HCT116 (cell line): ENCODE measurements at regions not wholly inside any gene's neighbourhood (a gene's known extent, or its start where the extent isn't known, plus 50 kb on each side); places are given as distances from the start of the nearest gene placed in this dataset.

Source experiments
- ATAC-seq: fragments of 200-7000 bp; cut with Tn5 transposase; 2 replicates; pipeline ENCODE4 v1.9.1; 2020; ENCODE audit warnings: mild to moderate bottlenecking, moderate library complexity
- BruUV-seq: library from RNA; stranded (reverse); fragments of 400-500 nt; replicated peaks from 2 replicates; lab custom pipeline; 2021; lab: Mats Ljungman, UMichigan
- CTCF ChIA-PET: fragments of 300-600 bp; sonication (Branson Sonifier 250); formaldehyde crosslinking; loops from one replicate; lab custom pipeline; 2021; ENCODE audit warnings: antibody characterized with exemption; lab: Charles Lee
- POLR2A ChIA-PET: fragments of 300-600, 350-600 bp; sonication (Branson Sonifier 250); formaldehyde crosslinking; loops from one replicate; lab custom pipeline; 2021; ENCODE audit warnings: antibody characterized with exemption; lab: Charles Lee
- RAD21 ChIA-PET, 2 experiments: fragments of 300-600 bp; sonication (Branson Sonifier 250); formaldehyde crosslinking; loops; one replicate each; lab custom pipeline; 2023; ENCODE audit warnings: low total read pairs in 2 of 2; ENCODE audit not compliant: uncharacterized antibody in 2 of 2, unreplicated experiment in 2 of 2, low non-redundant PET in 1 of 2; lab: Charles Lee
- DNase-seq: peaks from one replicate; pipeline ENCODE4 v3.0.0-alpha.2; 2010; ENCODE audit warnings: low read depth, low spot score
- H2AFZ ChIP-seq: fragments of 200-600 bp; shearing (Covaris generic), sonication (generic); 2 replicates; pipeline ENCODE4 v1.6.1; 2017; ENCODE audit warnings: low read depth, mixed run types, mixed read lengths, antibody characterized with exemption, low read length; ENCODE audit not compliant: poor library complexity, severe bottlenecking
- H3K27ac ChIP-seq: 2 replicates; pipeline ENCODE4 v1.5.1; 2012; ENCODE audit warnings: low read depth, low read length
- H3K27me3 ChIP-seq: fragments of 200-600 bp; sonication (generic); 2 replicates; pipeline ENCODE4 v1.6.1; 2016; ENCODE audit warnings: mixed run types, low read length, mixed read lengths; ENCODE audit not compliant: insufficient read depth
- H3K36me3 ChIP-seq, 2 experiments: fragments of 200-500 bp in 1 of 2; fragments of 200-600 bp in 1 of 2; sonication (Bioruptor generic) in 1 of 2; sonication (generic) in 1 of 2; 2 replicates each; pipeline versions ENCODE4 v1.5.1 to v1.6.1; 2014 to 2016; ENCODE audit warnings: low read length in 2 of 2, inconsistent platforms in 1 of 2, mixed read lengths in 1 of 2, mixed run types in 1 of 2; ENCODE audit not compliant: insufficient read depth in 2 of 2, control insufficient read depth in 1 of 2
- H3K4me1 ChIP-seq, 2 experiments: fragments of 200-600 bp in 1 of 2; sonication (generic) in 1 of 2; 2 replicates each; pipeline versions ENCODE4 v1.5.1 to v1.6.1; 2012 to 2017; ENCODE audit warnings: low read length in 2 of 2, inconsistent platforms in 1 of 2, mild to moderate bottlenecking in 1 of 2, mixed read lengths in 1 of 2, mixed run types in 1 of 2, moderate library complexity in 1 of 2; ENCODE audit not compliant: insufficient read depth in 2 of 2, control insufficient read depth in 1 of 2
- H3K4me2 ChIP-seq: fragments of 200-600 bp; sonication (generic); 2 replicates; pipeline ENCODE4 v1.6.1; 2017; ENCODE audit warnings: mixed run types, low read length, mixed read lengths
- H3K4me3 ChIP-seq, 2 experiments: fragments of 200-600 bp in 1 of 2; sonication (generic) in 1 of 2; replicated peaks in 1 of 2; 2 replicates each; pipeline ENCODE4 v1.5.1; 2011 to 2016; ENCODE audit warnings: low read length in 2 of 2, control low read depth in 1 of 2, low read depth in 1 of 2, mild to moderate bottlenecking in 1 of 2, mixed read lengths in 1 of 2, mixed run types in 1 of 2
- H3K79me2 ChIP-seq: fragments of 200-600 bp; sonication (generic); 2 replicates; pipeline ENCODE4 v1.6.1; 2017; ENCODE audit warnings: mild to moderate bottlenecking, mixed run types, low read length, moderate library complexity, mixed read lengths; ENCODE audit not compliant: insufficient read depth
- H3K9ac ChIP-seq: fragments of 200-600 bp; sonication (generic); 2 replicates; pipeline ENCODE4 v1.6.1; 2016; ENCODE audit warnings: low read length, mixed read lengths
- H3K9me2 ChIP-seq: fragments of 200-600 bp; sonication (generic), shearing (Covaris generic); 2 replicates; pipeline ENCODE4 v1.6.1; 2017; ENCODE audit warnings: mixed run types, mild to moderate bottlenecking, moderate library complexity; ENCODE audit not compliant: insufficient read depth
- H3K9me3 ChIP-seq, 2 experiments: fragments of 200-500 bp in 1 of 2; fragments of 200-600 bp in 1 of 2; sonication (Bioruptor generic) in 1 of 2; sonication (generic) in 1 of 2; 2 replicates each; pipeline ENCODE4 v1.6.1; 2014 to 2017; ENCODE audit warnings: low read length in 2 of 2, mixed read lengths in 2 of 2, inconsistent platforms in 1 of 2, low read depth in 1 of 2, mild to moderate bottlenecking in 1 of 2, mixed run types in 1 of 2, moderate library complexity in 1 of 2; ENCODE audit not compliant: control insufficient read depth in 1 of 2, insufficient read depth in 1 of 2
- H4K20me1 ChIP-seq: fragments of 200-600 bp; sonication (generic), shearing (Covaris generic); 2 replicates; pipeline ENCODE4 v1.6.1; 2017; ENCODE audit warnings: mixed run types, mild to moderate bottlenecking, moderate library complexity; ENCODE audit not compliant: insufficient read depth
- EGR1 ChIP-seq: IDR thresholded peaks from 2 replicates; pipeline ENCODE4 v1.6.1; 2012; ENCODE audit warnings: low read depth
- EZH2 ChIP-seq: fragments of 200-600 bp; sonication (generic); IDR thresholded peaks from 2 replicates; pipeline ENCODE4 v1.6.1; 2017; ENCODE audit warnings: antibody characterized with exemption, mixed run types
- FOSL1 ChIP-seq: IDR thresholded peaks from 2 replicates; pipeline ENCODE4 v1.6.1; 2012; ENCODE audit warnings: low read depth
- POLR2A ChIP-seq: IDR thresholded peaks from 2 replicates; pipeline ENCODE4 v1.7.0; 2011; ENCODE audit warnings: borderline replicate concordance; ENCODE audit not compliant: insufficient read depth, insufficient read length; ENCODE audit errors: extremely low read depth
- POLR2AphosphoS5 ChIP-seq: IDR thresholded peaks from 2 replicates; pipeline ENCODE4 v1.6.1; 2011; ENCODE audit warnings: mild to moderate bottlenecking, low read depth, low read length, moderate library complexity
- SIN3A ChIP-seq: IDR thresholded peaks from 2 replicates; pipeline ENCODE4 v1.6.1; 2012; ENCODE audit warnings: low read depth
- SP1 ChIP-seq: IDR thresholded peaks from 2 replicates; pipeline ENCODE4 v1.6.1; 2012; ENCODE audit warnings: low read depth
- SRF ChIP-seq: IDR thresholded peaks from 2 replicates; pipeline ENCODE4 v1.6.1; 2012; ENCODE audit warnings: low read depth
- ZNF274 ChIP-seq: fragments of 200-500 bp; sonication (Bioruptor generic); IDR thresholded peaks from 2 replicates; pipeline ENCODE4 v1.6.1; 2014; ENCODE audit warnings: mild to moderate bottlenecking, low read depth, low read length, inconsistent platforms
- intact Hi-C: fragments of 100-400 bp; cut with micrococcal nuclease; formaldehyde crosslinking; loops from 2 replicates; pipeline ENCODE4 v1.10.0; 2022
- TF ChIP-seq, protein P1 (sequence below), 3 experiments: fragments of 200-600 bp in 1 of 3; sonication (generic) in 1 of 3; IDR thresholded peaks in 2 of 3; conservative IDR thresholded peaks in 1 of 3; 2 replicates each; pipeline ENCODE4 v1.5.1; 2012 to 2017; ENCODE audit warnings: low read depth in 2 of 3, low read length in 2 of 3, antibody characterized with exemption in 1 of 3, borderline replicate concordance in 1 of 3, control low read depth in 1 of 3, mild to moderate bottlenecking in 1 of 3, mixed read lengths in 1 of 3, mixed run types in 1 of 3, moderate library complexity in 1 of 3; ENCODE audit not compliant: insufficient read depth in 1 of 3
- TF ChIP-seq, protein P2 (sequence below): IDR thresholded peaks from 2 replicates; pipeline ENCODE4 v1.6.1; 2011; ENCODE audit warnings: mild to moderate bottlenecking, low read length, moderate library complexity; ENCODE audit not compliant: insufficient replicate concordance; ENCODE audit errors: extremely low read depth
- TF ChIP-seq, protein P3 (sequence below): IDR thresholded peaks from 2 replicates; pipeline ENCODE4 v1.6.1; 2012; ENCODE audit warnings: low read depth

DNA sequence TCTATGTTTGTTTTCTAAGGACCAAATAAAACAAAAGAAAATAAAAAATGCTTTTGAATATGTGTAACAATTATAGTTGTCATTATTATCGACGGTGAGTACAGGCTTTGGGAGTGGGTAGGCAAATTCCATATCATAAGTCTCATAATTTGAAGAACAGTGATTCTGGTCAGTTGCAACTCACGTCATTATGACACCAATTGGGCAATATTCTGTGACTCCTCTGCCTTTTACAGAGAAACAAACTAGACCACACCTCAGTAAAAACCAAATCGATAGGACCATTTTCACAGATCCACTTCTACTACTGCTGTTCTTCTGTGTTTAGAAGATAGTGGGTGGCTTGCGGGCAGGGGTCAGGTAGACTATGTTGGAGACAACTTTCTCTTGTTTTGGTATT lies 250.1 kb downstream of the C4orf33 start:
- intact Hi-C loops = no loop called here

DNA sequence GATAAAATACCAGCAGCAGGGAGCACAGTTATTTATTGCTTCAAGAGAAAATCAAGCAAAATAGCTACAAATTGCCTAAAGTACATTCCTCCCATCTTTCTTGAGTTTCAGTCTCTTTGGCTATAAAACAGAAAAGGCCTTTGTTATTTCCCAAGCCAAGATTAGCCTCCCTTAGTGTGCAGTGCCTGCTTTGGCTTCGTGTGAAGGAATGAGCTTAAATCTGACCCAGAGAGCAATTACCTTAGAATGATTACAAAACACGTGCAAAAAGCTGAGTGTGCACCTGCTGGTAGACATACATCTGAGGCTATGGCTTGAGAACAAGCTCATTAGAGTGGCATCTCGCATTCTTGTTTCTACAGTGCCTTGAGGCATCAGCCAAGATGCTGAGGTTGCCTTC lies 250.8 kb downstream of the C4orf33 start:
- Histone ChIP-seq H3K4me2 (no peak overlapping the region), H3K4me3 (no peak overlapping the region), H3K9me3 (no peaks in the 10 kb centered on the region), H2AFZ (no peak overlapping the region), H3K79me2 (no peaks in the 10 kb centered on the region), H3K27me3 (no peaks in the 10 kb centered on the region), H3K27ac (no peak overlapping the region), H3K4me1 (peaks cover 0 to 3% of the 10 kb centered on the region in 2 experiments; a peak in 1 of 4 replicates), H3K36me3 (no peaks in the 10 kb centered on the region), H3K9me2 (no peaks in the 10 kb centered on the region), H4K20me1 (no peaks in the 10 kb centered on the region), H3K9ac (no peak overlapping the region)
- intact Hi-C loops = no loop called here
- no TSS peak for BruUV-seq
- RAD21 ChIA-PET = no interaction called here
- DNase-seq (no peak), ATAC-seq (no peak)
- CTCF ChIA-PET = no interaction called here
- POLR2A ChIA-PET = no interaction called here
- TF ChIP-seq FOSL1 = no peak
- TF ChIP-seq ZNF274 = no peak
- TF ChIP-seq EZH2 = no peak
- TF ChIP-seq, protein P1, sequence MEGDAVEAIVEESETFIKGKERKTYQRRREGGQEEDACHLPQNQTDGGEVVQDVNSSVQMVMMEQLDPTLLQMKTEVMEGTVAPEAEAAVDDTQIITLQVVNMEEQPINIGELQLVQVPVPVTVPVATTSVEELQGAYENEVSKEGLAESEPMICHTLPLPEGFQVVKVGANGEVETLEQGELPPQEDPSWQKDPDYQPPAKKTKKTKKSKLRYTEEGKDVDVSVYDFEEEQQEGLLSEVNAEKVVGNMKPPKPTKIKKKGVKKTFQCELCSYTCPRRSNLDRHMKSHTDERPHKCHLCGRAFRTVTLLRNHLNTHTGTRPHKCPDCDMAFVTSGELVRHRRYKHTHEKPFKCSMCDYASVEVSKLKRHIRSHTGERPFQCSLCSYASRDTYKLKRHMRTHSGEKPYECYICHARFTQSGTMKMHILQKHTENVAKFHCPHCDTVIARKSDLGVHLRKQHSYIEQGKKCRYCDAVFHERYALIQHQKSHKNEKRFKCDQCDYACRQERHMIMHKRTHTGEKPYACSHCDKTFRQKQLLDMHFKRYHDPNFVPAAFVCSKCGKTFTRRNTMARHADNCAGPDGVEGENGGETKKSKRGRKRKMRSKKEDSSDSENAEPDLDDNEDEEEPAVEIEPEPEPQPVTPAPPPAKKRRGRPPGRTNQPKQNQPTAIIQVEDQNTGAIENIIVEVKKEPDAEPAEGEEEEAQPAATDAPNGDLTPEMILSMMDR (IDR thresholded peaks at IDR 0.05 in 2 of 3, conservative IDR thresholded peaks at IDR 0.05 in 1 of 3; ENCODE audit: borderline replicate concordance in 1 of 3, insufficient read depth in 1 of 3, low read depth in 2 of 3, low read length in 2 of 3) = no peak
- TF ChIP-seq, protein P2, sequence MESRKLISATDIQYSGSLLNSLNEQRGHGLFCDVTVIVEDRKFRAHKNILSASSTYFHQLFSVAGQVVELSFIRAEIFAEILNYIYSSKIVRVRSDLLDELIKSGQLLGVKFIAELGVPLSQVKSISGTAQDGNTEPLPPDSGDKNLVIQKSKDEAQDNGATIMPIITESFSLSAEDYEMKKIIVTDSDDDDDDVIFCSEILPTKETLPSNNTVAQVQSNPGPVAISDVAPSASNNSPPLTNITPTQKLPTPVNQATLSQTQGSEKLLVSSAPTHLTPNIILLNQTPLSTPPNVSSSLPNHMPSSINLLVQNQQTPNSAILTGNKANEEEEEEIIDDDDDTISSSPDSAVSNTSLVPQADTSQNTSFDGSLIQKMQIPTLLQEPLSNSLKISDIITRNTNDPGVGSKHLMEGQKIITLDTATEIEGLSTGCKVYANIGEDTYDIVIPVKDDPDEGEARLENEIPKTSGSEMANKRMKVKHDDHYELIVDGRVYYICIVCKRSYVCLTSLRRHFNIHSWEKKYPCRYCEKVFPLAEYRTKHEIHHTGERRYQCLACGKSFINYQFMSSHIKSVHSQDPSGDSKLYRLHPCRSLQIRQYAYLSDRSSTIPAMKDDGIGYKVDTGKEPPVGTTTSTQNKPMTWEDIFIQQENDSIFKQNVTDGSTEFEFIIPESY = no peak
- TF ChIP-seq SRF = no peak
- TF ChIP-seq POLR2A = no peak
- no peak for TF ChIP-seq POLR2AphosphoS5

More for the DNA sequence above, 250.1 kb downstream of the C4orf33 start:
- H3K36me3 ChIP-seq = no peaks in the 10 kb centered on the region
- H3K79me2 ChIP-seq = no peaks in the 10 kb centered on the region
- BruUV-seq = no TSS peak
- H2AFZ ChIP-seq = no peak overlapping the region
- H3K9me2 ChIP-seq = no peaks in the 10 kb centered on the region
- DNase-seq (no peak), ATAC-seq (no peak)
- TF ChIP-seq SP1 (no peak), SRF (no peak), SIN3A (no peak), EGR1 (no peak)
- TF ChIP-seq, protein P3, sequence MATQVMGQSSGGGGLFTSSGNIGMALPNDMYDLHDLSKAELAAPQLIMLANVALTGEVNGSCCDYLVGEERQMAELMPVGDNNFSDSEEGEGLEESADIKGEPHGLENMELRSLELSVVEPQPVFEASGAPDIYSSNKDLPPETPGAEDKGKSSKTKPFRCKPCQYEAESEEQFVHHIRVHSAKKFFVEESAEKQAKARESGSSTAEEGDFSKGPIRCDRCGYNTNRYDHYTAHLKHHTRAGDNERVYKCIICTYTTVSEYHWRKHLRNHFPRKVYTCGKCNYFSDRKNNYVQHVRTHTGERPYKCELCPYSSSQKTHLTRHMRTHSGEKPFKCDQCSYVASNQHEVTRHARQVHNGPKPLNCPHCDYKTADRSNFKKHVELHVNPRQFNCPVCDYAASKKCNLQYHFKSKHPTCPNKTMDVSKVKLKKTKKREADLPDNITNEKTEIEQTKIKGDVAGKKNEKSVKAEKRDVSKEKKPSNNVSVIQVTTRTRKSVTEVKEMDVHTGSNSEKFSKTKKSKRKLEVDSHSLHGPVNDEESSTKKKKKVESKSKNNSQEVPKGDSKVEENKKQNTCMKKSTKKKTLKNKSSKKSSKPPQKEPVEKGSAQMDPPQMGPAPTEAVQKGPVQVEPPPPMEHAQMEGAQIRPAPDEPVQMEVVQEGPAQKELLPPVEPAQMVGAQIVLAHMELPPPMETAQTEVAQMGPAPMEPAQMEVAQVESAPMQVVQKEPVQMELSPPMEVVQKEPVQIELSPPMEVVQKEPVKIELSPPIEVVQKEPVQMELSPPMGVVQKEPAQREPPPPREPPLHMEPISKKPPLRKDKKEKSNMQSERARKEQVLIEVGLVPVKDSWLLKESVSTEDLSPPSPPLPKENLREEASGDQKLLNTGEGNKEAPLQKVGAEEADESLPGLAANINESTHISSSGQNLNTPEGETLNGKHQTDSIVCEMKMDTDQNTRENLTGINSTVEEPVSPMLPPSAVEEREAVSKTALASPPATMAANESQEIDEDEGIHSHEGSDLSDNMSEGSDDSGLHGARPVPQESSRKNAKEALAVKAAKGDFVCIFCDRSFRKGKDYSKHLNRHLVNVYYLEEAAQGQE = no peak
- RAD21 ChIA-PET = no interaction called here
- no peak overlapping the region for H3K27ac ChIP-seq
- no peak overlapping the region for H3K4me2 ChIP-seq
- H3K4me3 ChIP-seq = no peak overlapping the region
- H3K9me3 ChIP-seq = no peaks in the 10 kb centered on the region
- POLR2A ChIA-PET = no interaction called here
- H3K27me3 ChIP-seq = no peaks in the 10 kb centered on the region
- CTCF ChIA-PET = no interaction called here
- peaks cover 0 to 3% of the 10 kb centered on the region in 2 experiments; a peak in 1 of 4 replicates for H3K4me1 ChIP-seq
- no peaks in the 10 kb centered on the region for H4K20me1 ChIP-seq
- H3K9ac ChIP-seq = no peak overlapping the region
